PC-9 (cell line): ENCODE measurements at regions not wholly inside any gene's neighbourhood (a gene's known extent, or its start where the extent isn't known, plus 50 kb on each side); places are given as distances from the start of the nearest gene placed in this dataset.

Experiments
- BruUV-seq: library from RNA; stranded (reverse); fragments of 400-500 nt; replicated peaks from 2 replicates; lab custom pipeline; 2021; lab: Mats Ljungman, UMichigan
- CTCF ChIA-PET: fragments of 300-600 bp; sonication (Branson Sonifier 250); formaldehyde crosslinking; loops from one replicate; lab custom pipeline; 2022; ENCODE audit warnings: antibody characterized with exemption; lab: Charles Lee
- POLR2A ChIA-PET: fragments of 300-600 bp; sonication (Branson Sonifier 250); formaldehyde crosslinking; loops from one replicate; lab custom pipeline; 2022; ENCODE audit warnings: antibody characterized with exemption; ENCODE audit not compliant: unreplicated experiment; lab: Charles Lee
- DNase-seq, 2 experiments: peaks; one replicate each; pipeline versions ENCODE4 v3.0.0 to v3.0.0-alpha.2; 2015 to 2022; ENCODE audit warnings: mixed read lengths in 1 of 2
- H2AFZ ChIP-seq: fragments of 200-600 bp; sonication (generic); 2 replicates; pipeline ENCODE4 v1.8.1; 2017; ENCODE audit warnings: antibody characterized with exemption
- H3F3A ChIP-seq: fragments of 200-600 bp; sonication (generic); 2 replicates; pipeline ENCODE4 v1.8.1; 2017; ENCODE audit warnings: antibody characterized with exemption, mild to moderate bottlenecking, low read depth; ENCODE audit not compliant: insufficient read depth
- H3K27ac ChIP-seq: fragments of 200-600 bp; sonication (generic); 2 replicates; pipeline ENCODE4 v1.6.1; 2016; ENCODE audit warnings: mixed run types
- H3K27me3 ChIP-seq: fragments of 200-600 bp; sonication (generic); 2 replicates; pipeline ENCODE4 v1.6.1; 2016; ENCODE audit warnings: low read depth, mixed run types; ENCODE audit not compliant: insufficient read depth
- H3K36me3 ChIP-seq: fragments of 200-600 bp; sonication (generic); 2 replicates; pipeline ENCODE4 v1.6.1; 2016; ENCODE audit warnings: low read depth, mixed run types
- H3K4me1 ChIP-seq: fragments of 200-600 bp; sonication (generic); replicated peaks from 2 replicates; pipeline ENCODE4 v1.6.1; 2016; ENCODE audit warnings: mixed run types; ENCODE audit not compliant: insufficient read depth
- H3K4me2 ChIP-seq: fragments of 200-600 bp; sonication (generic); 2 replicates; pipeline ENCODE4 v1.6.1; 2017; ENCODE audit warnings: mixed run types
- H3K4me3 ChIP-seq: fragments of 200-600 bp; sonication (generic); 2 replicates; pipeline ENCODE4 v1.6.1; 2016; ENCODE audit warnings: mixed run types
- H3K79me2 ChIP-seq: fragments of 200-600 bp; sonication (generic); 2 replicates; pipeline ENCODE4 v1.6.1; 2017; ENCODE audit warnings: low read depth, mixed run types
- H3K9me2 ChIP-seq: fragments of 200-600 bp; sonication (generic); 2 replicates; pipeline ENCODE4 v1.8.1; 2017; ENCODE audit warnings: mild to moderate bottlenecking; ENCODE audit not compliant: insufficient read depth
- H3K9me3 ChIP-seq: fragments of 200-600 bp; sonication (generic); 2 replicates; pipeline ENCODE4 v1.8.1; 2016; ENCODE audit warnings: low read depth; ENCODE audit not compliant: insufficient read depth
- H4K20me1 ChIP-seq: fragments of 200-600 bp; sonication (generic); 2 replicates; pipeline ENCODE4 v1.8.1; 2017; ENCODE audit not compliant: insufficient read depth
- EZH2 ChIP-seq: fragments of 200-600 bp; sonication (generic); IDR thresholded peaks from 2 replicates; pipeline ENCODE4 v1.8.0; 2017; ENCODE audit warnings: antibody characterized with exemption, low read depth
- intact Hi-C: fragments of 100-400 bp; cut with micrococcal nuclease; formaldehyde crosslinking; loops from one replicate; pipeline ENCODE4 v1.10.0; 2022; ENCODE audit not compliant: unreplicated experiment
- TF ChIP-seq, protein P1 (sequence below): fragments of 200-600 bp; sonication (generic); conservative IDR thresholded peaks from 2 replicates; pipeline ENCODE4 v1.6.1; 2017; ENCODE audit warnings: mixed run types, antibody characterized with exemption, mild to moderate bottlenecking, moderate library complexity

DNA sequence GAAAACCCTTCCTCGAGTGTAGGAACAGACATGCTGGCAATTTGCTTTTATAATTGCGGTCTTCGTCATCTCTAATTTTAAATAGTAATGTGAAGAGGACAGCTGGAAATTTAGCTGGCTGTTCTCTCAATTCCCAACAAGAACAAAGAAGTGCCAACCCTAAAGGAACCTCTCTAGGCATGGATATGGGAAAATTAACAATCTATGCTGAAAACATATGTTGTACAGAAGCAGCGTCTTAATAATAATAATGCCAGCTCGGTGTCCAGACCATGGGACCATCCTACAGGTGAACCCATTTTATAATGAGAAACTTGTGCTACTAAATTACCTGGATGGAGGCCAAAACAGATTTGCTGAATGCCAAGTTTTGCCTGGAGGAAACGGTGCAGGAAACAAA, 641.4 kb upstream of the MGMT start:
- no TSS peak for BruUV-seq
- TF ChIP-seq, protein P1, sequence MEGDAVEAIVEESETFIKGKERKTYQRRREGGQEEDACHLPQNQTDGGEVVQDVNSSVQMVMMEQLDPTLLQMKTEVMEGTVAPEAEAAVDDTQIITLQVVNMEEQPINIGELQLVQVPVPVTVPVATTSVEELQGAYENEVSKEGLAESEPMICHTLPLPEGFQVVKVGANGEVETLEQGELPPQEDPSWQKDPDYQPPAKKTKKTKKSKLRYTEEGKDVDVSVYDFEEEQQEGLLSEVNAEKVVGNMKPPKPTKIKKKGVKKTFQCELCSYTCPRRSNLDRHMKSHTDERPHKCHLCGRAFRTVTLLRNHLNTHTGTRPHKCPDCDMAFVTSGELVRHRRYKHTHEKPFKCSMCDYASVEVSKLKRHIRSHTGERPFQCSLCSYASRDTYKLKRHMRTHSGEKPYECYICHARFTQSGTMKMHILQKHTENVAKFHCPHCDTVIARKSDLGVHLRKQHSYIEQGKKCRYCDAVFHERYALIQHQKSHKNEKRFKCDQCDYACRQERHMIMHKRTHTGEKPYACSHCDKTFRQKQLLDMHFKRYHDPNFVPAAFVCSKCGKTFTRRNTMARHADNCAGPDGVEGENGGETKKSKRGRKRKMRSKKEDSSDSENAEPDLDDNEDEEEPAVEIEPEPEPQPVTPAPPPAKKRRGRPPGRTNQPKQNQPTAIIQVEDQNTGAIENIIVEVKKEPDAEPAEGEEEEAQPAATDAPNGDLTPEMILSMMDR: no peak
- no peak for TF ChIP-seq EZH2
- intact Hi-C loops: no loop called here
- H3K4me2 ChIP-seq: no peak overlapping the region
- POLR2A ChIA-PET: no interaction called here
- no peaks in the 10 kb centered on the region for H3K9me3 ChIP-seq
- H3K4me3 ChIP-seq: no peak overlapping the region
- H3F3A ChIP-seq: no peaks in the 10 kb centered on the region
- H3K9me2 ChIP-seq: no peaks in the 10 kb centered on the region
- H3K4me1 ChIP-seq: no peaks in the 10 kb centered on the region
- H2AFZ ChIP-seq: no peak overlapping the region
- no peak for DNase-seq
- no peaks in the 10 kb centered on the region for H3K36me3 ChIP-seq
- no peaks in the 10 kb centered on the region for H4K20me1 ChIP-seq
- CTCF ChIA-PET: no interaction called here
- peaks cover 41% of the 10 kb centered on the region for H3K27me3 ChIP-seq
- no peaks in the 10 kb centered on the region for H3K79me2 ChIP-seq
- H3K27ac ChIP-seq: no peak overlapping the region

DNA sequence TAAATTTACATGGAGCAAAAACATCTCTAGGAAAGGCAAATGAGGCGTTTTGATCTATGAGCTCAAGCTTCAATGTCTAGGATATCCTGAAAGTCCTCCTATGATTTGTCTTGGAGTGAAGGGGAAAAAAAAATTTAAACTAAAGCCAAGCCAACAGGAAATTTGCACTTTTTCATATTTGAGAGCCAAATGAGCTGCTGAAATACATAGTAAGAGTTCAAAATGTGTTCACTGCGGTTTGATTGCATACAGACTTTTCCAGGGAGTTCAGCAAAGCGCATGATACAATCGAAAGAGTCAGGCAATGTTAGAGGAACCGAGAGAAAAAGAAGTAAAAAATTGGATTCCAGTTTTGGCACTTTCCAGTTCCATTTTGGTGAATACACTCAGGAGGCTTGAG, 633.4 kb upstream of the MGMT start:
- DNase-seq: no peak
- no peak overlapping the region for H2AFZ ChIP-seq
- H3F3A ChIP-seq: no peaks in the 10 kb centered on the region
- H4K20me1 ChIP-seq: no peaks in the 10 kb centered on the region
- H3K27ac ChIP-seq: no peak overlapping the region
- H3K9me3 ChIP-seq: no peaks in the 10 kb centered on the region
- no peaks in the 10 kb centered on the region for H3K36me3 ChIP-seq
- ChIA-PET CTCF (no interaction called here), POLR2A (no interaction called here)
- TF ChIP-seq, protein P1: no peak
- TF ChIP-seq EZH2: no peak
- H3K9me2 ChIP-seq: no peaks in the 10 kb centered on the region
- no TSS peak for BruUV-seq
- H3K27me3 ChIP-seq: no peaks in the 10 kb centered on the region; the same call in 1 of the 2 replicates
- no peak overlapping the region for H3K4me3 ChIP-seq
- intact Hi-C loops: no loop called here
- no peaks in the 10 kb centered on the region for H3K4me1 ChIP-seq
- H3K79me2 ChIP-seq: no peaks in the 10 kb centered on the region
- H3K4me2 ChIP-seq: no peak overlapping the region

DNA sequence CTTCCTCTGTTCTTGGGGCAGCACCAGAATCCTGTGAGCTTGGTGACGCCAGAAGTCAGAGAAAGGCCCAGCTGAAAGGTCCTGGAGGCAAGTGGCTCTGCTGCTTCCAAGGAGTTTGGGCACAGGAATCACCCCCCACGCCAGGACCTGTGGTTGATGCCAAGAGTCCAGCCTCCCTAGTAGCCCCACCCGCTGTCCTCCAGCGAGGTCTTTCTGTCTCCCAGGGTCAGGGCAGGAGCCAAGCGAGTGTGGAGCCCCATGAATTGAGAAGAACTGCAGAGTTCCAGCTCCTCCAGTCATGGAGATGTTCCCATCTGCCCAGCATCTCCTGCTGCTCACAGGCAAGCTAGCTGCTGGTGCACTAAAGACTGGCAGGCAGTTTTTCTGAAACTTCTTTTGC, 631.7 kb upstream of the MGMT start:
- no peaks in the 10 kb centered on the region for H3K4me1 ChIP-seq
- BruUV-seq: no TSS peak
- POLR2A ChIA-PET: no interaction called here
- no peaks in the 10 kb centered on the region for H4K20me1 ChIP-seq
- no peak overlapping the region for H3K4me3 ChIP-seq
- no peaks in the 10 kb centered on the region for H3K79me2 ChIP-seq
- DNase-seq: no peak
- H3F3A ChIP-seq: no peaks in the 10 kb centered on the region
- H3K9me3 ChIP-seq: no peaks in the 10 kb centered on the region
- H3K9me2 ChIP-seq: no peaks in the 10 kb centered on the region
- H3K27ac ChIP-seq: no peak overlapping the region
- CTCF ChIA-PET: no interaction called here
- no peak for TF ChIP-seq EZH2
- TF ChIP-seq, protein P1: no peak
- H2AFZ ChIP-seq: no peak overlapping the region
- no peaks in the 10 kb centered on the region for H3K27me3 ChIP-seq
- no peaks in the 10 kb centered on the region for H3K36me3 ChIP-seq
- intact Hi-C loops: no loop called here
- H3K4me2 ChIP-seq: no peak overlapping the region
